ENCODE measurements at regions not wholly inside any gene's neighbourhood (a gene's known extent, or its start where the extent isn't known, plus 50 kb on each side); places are given as distances from the start of the nearest gene placed in this dataset.

DNA sequence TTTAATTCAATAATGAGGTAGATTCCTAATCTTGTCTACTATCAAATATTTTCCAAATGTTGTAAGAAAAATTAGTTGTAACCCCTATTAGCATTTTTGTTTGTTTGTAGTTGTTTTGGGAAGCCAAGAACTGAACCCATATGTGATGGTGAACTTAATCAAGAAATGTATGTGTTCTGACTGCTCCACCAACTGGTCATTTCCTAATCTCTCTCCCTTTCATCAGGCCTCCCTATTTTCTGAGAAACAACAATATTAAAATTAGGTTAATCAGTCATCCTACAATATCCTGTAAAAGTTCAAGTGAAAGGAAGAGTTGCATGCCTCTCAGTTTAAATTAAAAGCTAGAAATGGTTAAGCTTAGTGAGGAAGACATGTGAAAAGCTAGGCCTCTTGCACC lies 504.0 kb downstream of the EPHA4 start:
- TF ChIP-seq, protein P1, sequence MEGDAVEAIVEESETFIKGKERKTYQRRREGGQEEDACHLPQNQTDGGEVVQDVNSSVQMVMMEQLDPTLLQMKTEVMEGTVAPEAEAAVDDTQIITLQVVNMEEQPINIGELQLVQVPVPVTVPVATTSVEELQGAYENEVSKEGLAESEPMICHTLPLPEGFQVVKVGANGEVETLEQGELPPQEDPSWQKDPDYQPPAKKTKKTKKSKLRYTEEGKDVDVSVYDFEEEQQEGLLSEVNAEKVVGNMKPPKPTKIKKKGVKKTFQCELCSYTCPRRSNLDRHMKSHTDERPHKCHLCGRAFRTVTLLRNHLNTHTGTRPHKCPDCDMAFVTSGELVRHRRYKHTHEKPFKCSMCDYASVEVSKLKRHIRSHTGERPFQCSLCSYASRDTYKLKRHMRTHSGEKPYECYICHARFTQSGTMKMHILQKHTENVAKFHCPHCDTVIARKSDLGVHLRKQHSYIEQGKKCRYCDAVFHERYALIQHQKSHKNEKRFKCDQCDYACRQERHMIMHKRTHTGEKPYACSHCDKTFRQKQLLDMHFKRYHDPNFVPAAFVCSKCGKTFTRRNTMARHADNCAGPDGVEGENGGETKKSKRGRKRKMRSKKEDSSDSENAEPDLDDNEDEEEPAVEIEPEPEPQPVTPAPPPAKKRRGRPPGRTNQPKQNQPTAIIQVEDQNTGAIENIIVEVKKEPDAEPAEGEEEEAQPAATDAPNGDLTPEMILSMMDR (IDR thresholded peaks at IDR 0.05; ENCODE audit: low read length) = no peak
- TF ChIP-seq EZH2 (IDR thresholded peaks at IDR 0.05; ENCODE audit: borderline replicate concordance, low read length) = no peak

Data from OCI-LY1 (cell line).